Breast epithelium (tissue), 3 donors: ENCODE measurements at regions not wholly inside any gene's neighbourhood (a gene's known extent, or its start where the extent isn't known, plus 50 kb on each side); places are given as distances from the start of the nearest gene placed in this dataset.

ENCODE experiments used
- POLR2A ChIP-seq: fragments of 450-650 bp; IDR thresholded peaks from one replicate; pipeline ENCODE4 v1.6.1; 2016; ENCODE audit warnings: antibody characterized with exemption, mild to moderate bottlenecking, moderate library complexity
- POLR2AphosphoS5 ChIP-seq, 3 donors: sonication (generic); formaldehyde crosslinking; IDR thresholded peaks; one replicate each; pipeline ENCODE4 v1.6.1; 2017; ENCODE audit warnings: antibody characterized with exemption in 3 of 3
- TF ChIP-seq, protein P1 (sequence below), 3 donors: fragments of 450-650 bp; IDR thresholded peaks; one replicate each; pipeline ENCODE4 v1.5.1; 2016 to 2017; ENCODE audit warnings: antibody characterized with exemption in 3 of 3, mild to moderate bottlenecking in 3 of 3, moderate library complexity in 3 of 3

DNA sequence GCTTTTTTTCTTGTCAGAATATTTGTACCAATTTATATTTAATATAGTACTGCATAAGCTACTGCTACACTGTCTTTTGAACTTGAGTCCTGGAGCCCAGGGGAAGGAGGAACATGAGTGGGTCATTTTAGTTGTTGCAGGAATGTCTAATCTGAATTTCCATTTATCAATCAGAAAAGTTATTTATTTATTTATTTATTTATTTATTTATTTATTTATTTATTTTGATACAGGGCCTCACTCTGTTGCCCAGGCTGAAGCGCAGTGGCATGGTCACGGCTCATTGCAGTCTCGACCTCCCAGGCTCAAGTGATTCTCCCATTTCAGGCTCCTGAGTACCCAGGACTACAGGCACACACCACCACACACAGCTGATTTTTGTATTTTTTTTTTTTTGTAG is 712.6 kb downstream of the NR2F1-AS1 start:
- TF ChIP-seq, protein P1, sequence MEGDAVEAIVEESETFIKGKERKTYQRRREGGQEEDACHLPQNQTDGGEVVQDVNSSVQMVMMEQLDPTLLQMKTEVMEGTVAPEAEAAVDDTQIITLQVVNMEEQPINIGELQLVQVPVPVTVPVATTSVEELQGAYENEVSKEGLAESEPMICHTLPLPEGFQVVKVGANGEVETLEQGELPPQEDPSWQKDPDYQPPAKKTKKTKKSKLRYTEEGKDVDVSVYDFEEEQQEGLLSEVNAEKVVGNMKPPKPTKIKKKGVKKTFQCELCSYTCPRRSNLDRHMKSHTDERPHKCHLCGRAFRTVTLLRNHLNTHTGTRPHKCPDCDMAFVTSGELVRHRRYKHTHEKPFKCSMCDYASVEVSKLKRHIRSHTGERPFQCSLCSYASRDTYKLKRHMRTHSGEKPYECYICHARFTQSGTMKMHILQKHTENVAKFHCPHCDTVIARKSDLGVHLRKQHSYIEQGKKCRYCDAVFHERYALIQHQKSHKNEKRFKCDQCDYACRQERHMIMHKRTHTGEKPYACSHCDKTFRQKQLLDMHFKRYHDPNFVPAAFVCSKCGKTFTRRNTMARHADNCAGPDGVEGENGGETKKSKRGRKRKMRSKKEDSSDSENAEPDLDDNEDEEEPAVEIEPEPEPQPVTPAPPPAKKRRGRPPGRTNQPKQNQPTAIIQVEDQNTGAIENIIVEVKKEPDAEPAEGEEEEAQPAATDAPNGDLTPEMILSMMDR (IDR thresholded peaks at IDR 0.05) = no peak
- TF ChIP-seq POLR2A (no peak), POLR2AphosphoS5 (IDR thresholded peaks at IDR 0.05) (no peak)
